Epithelial cell of esophagus (primary cell): ENCODE measurements at regions not wholly inside any gene's neighbourhood (a gene's known extent, or its start where the extent isn't known, plus 50 kb on each side); places are given as distances from the start of the nearest gene placed in this dataset.
"Not testable (repeated sequence)": the region's sequence is repeated elsewhere in the genome, so short reads cannot be mapped to it uniquely, and the experiment has no call there.

Experiments used
- DNase-seq: peaks from one replicate; pipeline ENCODE4 v3.0.0; 2010; ENCODE audit warnings: low read depth
- H3K4me3 ChIP-seq: 2 replicates; pipeline ENCODE4 v1.5.1; 2011; ENCODE audit warnings: mild to moderate bottlenecking, low read length, control low read depth
- TF ChIP-seq, protein P1 (sequence below): IDR thresholded peaks from 2 replicates; pipeline ENCODE4 v1.5.1; 2011; ENCODE audit warnings: low read depth, mild to moderate bottlenecking, low read length, control low read depth, inconsistent platforms; ENCODE audit not compliant: insufficient read depth; ENCODE audit errors: missing control alignments

- no peak for DNase-seq
- no peak overlapping the region for H3K4me3 ChIP-seq
- TF ChIP-seq, protein P1, sequence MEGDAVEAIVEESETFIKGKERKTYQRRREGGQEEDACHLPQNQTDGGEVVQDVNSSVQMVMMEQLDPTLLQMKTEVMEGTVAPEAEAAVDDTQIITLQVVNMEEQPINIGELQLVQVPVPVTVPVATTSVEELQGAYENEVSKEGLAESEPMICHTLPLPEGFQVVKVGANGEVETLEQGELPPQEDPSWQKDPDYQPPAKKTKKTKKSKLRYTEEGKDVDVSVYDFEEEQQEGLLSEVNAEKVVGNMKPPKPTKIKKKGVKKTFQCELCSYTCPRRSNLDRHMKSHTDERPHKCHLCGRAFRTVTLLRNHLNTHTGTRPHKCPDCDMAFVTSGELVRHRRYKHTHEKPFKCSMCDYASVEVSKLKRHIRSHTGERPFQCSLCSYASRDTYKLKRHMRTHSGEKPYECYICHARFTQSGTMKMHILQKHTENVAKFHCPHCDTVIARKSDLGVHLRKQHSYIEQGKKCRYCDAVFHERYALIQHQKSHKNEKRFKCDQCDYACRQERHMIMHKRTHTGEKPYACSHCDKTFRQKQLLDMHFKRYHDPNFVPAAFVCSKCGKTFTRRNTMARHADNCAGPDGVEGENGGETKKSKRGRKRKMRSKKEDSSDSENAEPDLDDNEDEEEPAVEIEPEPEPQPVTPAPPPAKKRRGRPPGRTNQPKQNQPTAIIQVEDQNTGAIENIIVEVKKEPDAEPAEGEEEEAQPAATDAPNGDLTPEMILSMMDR = no peak
Measured at GRCh38 chr17:51481370-51481769, 221.0 kb downstream of the UTP18 start.

DNA sequence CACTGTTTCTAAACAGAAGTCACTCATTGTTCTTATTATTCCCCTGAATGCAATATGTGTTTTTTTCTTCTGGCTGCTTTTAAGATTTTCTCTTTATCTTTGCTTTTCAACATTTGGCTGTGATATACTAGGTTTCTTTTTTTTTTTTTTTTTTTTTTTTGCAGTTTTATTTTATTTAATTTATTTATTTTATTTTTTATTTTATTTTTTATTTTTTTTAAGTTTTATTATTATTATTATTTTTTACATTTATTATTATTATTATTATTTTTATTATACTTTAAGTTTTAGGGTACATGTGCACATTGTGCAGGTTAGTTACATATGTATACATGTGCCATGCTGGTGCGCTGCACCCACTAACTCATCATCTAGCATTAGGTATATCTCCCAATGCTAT lies 221.9 kb downstream of the UTP18 start:
- H3K4me3 ChIP-seq, DNase-seq: not testable (repeated sequence)

GRCh38 chr17:51486091-51486490 lies 225.7 kb downstream of the UTP18 start:
- no peak for DNase-seq
- TF ChIP-seq, protein P1 = no peak
- H3K4me3 ChIP-seq = no peak overlapping the region

GRCh38 chr17:51486885-51487520 lies 226.7 kb downstream of the UTP18 start:
- no peak overlapping the region for H3K4me3 ChIP-seq
- TF ChIP-seq, protein P1 = no peak
- DNase-seq = no peak

DNA sequence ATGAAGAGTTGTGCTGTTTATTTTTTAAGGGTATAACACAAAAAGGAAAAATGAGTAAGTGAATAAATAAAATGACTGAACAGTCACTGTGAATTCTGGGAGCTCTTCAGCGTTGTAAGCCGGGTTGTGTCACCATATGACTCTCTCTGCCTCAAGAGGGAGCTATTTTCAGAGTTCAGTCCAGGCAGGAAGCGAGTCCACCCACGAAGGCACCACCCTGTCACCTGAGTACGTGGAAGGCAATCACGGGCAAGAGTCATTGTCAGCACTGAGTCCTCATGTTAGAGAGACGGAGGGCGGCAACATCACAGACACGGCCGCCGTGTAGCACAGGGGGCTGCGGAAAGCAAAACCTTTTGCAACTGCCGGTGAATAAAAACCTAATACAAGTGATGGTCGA lies 227.6 kb downstream of the UTP18 start:
- TF ChIP-seq, protein P1 = peak; percentile 14
- H3K4me3 ChIP-seq = no peak overlapping the region
- DNase-seq = peak; percentile 5

GRCh38 chr17:51491416-51491815 lies 231.1 kb downstream of the UTP18 start:
- TF ChIP-seq, protein P1 = no peak
- no peak for DNase-seq
- no peak overlapping the region for H3K4me3 ChIP-seq

DNA sequence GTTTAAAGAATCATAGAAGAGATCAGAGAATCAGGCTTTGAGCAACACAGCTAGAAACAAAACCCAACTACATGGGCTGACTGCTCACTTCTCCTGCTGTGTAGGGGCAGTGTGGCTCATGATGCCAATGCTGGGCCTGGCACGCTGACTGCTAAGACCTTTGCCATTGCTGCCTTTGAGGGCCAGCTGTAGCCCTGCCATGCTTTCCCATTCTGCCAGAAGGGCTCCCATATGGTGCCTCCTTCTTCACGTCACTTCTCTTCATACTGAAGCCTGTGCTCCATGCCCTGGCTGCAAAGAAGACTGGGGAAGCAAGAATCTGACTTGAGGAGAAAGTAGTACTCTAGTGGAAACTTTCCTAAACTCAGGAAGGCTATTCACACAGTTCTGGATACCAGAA lies 232.9 kb downstream of the UTP18 start:
- DNase-seq = no peak
- TF ChIP-seq, protein P1 = no peak
- no peak overlapping the region for H3K4me3 ChIP-seq
